Naive thymus-derived CD8-positive, alpha-beta T cell (primary cell): ENCODE measurements at regions not wholly inside any gene's neighbourhood (a gene's known extent, or its start where the extent isn't known, plus 50 kb on each side); places are given as distances from the start of the nearest gene placed in this dataset.
"Not testable (repeated sequence)": the region's sequence is repeated elsewhere in the genome, so short reads cannot be mapped to it uniquely, and the experiment has no call there.

Source experiments
- ATAC-seq, 2 donors: fragments of 150-1000 bp; cut with Tn5 transposase in 1 of 2; sonication (Bioruptor Pico), chemical (Tn5 transposase) in 1 of 2; 1 replicate in 1 of 2; 2 replicates in 1 of 2; pipeline ENCODE4 v1.10.0; 2021; ENCODE audit warnings: mild to moderate bottlenecking in 2 of 2, moderate library complexity in 2 of 2
- POLR2A ChIA-PET: fragments of 350-600 bp; sonication (Branson Sonifier 250); formaldehyde crosslinking; loops from one replicate; lab custom pipeline; 2021; ENCODE audit warnings: antibody characterized with exemption; lab: Charles Lee
- DNase-seq, 10 donors: peaks; one replicate each; pipeline versions ENCODE4 v3.0.0 to v3.0.0-alpha.2; 2020 to 2022
- H3K27ac Mint-ChIP-seq, 10 donors: one replicate each; pipeline ENCODE4 v1.8.0; 2020 to 2022; ENCODE audit warnings: mild to moderate bottlenecking in 10 of 10, mixed read lengths in 10 of 10, moderate library complexity in 4 of 10, inconsistent platforms in 1 of 10
- H3K27me3 Mint-ChIP-seq, 5 donors: one replicate each; pipeline ENCODE4 v1.8.0; 2021 to 2022; ENCODE audit warnings: mixed read lengths in 5 of 5
- H3K36me3 Mint-ChIP-seq, 3 donors: one replicate each; pipeline ENCODE4 v1.8.0; 2020 to 2022; ENCODE audit warnings: mixed read lengths in 3 of 3, mild to moderate bottlenecking in 2 of 3, inconsistent platforms in 1 of 3
- H3K4me1 Mint-ChIP-seq, 4 donors: one replicate each; pipeline ENCODE4 v1.8.0; 2021 to 2022; ENCODE audit warnings: mixed read lengths in 4 of 4
- H3K4me3 Mint-ChIP-seq, 10 donors: one replicate each; pipeline ENCODE4 v1.8.0; 2020 to 2022; ENCODE audit warnings: mild to moderate bottlenecking in 10 of 10, mixed read lengths in 10 of 10, moderate library complexity in 6 of 10, inconsistent platforms in 1 of 10
- H3K9me3 Mint-ChIP-seq, 9 donors: one replicate each; pipeline ENCODE4 v1.8.0; 2020 to 2022; ENCODE audit warnings: mixed read lengths in 9 of 9, mild to moderate bottlenecking in 3 of 9, inconsistent platforms in 1 of 9, moderate library complexity in 1 of 9

- no peak for DNase-seq
- no peak overlapping the region for H3K27ac Mint-ChIP-seq
- peaks cover 0 to 7% (median 2%) of the 10 kb centered on the region in 9 donors for H3K9me3 Mint-ChIP-seq
- H3K4me3 Mint-ChIP-seq = no peak overlapping the region
- H3K4me1 Mint-ChIP-seq = peaks cover 0 to 1% (median 0%) of the 10 kb centered on the region in 4 donors
- POLR2A ChIA-PET = no interaction called here
- H3K27me3 Mint-ChIP-seq = no peaks in the 10 kb centered on the region
- no peak for ATAC-seq
- no peaks in the 10 kb centered on the region for H3K36me3 Mint-ChIP-seq
These were observed 386.5 kb upstream of the ANKRD30A start for GRCh38 chr10:36738738-36739431.

GRCh38 chr10:36736311-36736710, 389.1 kb upstream of the ANKRD30A start:
- peaks cover 0 to 1% (median 0%) of the 10 kb centered on the region in 4 donors for H3K4me1 Mint-ChIP-seq
- POLR2A ChIA-PET = no interaction called here
- no peak overlapping the region for H3K4me3 Mint-ChIP-seq
- ATAC-seq (no peak), DNase-seq (no peak)
- H3K9me3 Mint-ChIP-seq = peaks cover 0 to 19% (median 6%) of the 10 kb centered on the region in 9 donors
- no peak overlapping the region for H3K27ac Mint-ChIP-seq
- no peaks in the 10 kb centered on the region for H3K27me3 Mint-ChIP-seq
- H3K36me3 Mint-ChIP-seq = peaks cover 0 to 2% (median 0%) of the 10 kb centered on the region in 3 donors

DNA sequence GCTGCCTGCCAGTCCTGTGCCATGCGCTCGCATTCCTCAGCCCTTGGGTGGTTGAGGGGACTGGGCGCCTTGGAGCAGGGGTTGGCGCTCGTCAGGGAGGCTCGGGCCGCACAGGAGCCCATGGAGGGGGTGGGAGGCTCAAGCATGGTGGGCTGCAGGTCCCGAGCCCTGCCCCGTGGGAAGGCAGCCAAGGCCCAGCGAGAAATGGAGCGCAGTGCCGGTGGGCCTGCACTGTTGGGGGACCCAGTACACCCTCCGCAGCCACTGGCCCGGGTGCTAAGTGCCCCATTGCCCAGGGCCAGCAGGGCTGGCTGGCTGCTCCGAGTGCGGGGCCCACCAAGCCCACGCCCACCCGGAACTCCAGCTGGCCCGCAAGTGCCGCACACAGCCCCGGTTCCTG, 390.8 kb upstream of the ANKRD30A start:
- H3K36me3 Mint-ChIP-seq, DNase-seq, H3K4me3 Mint-ChIP-seq, ATAC-seq, H3K27ac Mint-ChIP-seq, H3K27me3 Mint-ChIP-seq, H3K4me1 Mint-ChIP-seq, POLR2A ChIA-PET: not testable (repeated sequence)
- H3K9me3 Mint-ChIP-seq = peaks cover 0 to 19% (median 11%) of the 10 kb centered on the region in 9 donors

DNA sequence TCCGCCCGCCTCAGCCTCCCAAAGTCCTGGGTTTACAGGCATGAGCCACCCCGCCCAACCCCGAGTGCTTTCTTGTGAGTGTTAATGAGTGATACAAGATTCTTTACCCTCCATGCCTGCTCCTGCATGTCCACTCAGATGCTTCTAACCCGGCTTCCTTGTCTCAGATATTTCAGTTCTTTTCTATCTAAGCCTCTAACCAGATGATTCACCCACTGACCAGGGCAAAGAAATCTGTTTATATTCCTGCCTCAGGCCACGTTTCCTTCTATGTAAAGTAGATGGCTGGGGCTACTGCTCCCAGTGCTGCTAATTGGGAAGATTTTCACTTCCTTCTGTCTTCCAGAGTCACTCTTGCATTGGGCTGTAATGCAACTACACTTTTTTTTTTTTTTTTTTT, 395.1 kb upstream of the ANKRD30A start:
- H3K9me3 Mint-ChIP-seq = peaks cover 2 to 19% (median 8%) of the 10 kb centered on the region in 9 donors
- POLR2A ChIA-PET = no interaction called here
- no peaks in the 10 kb centered on the region for H3K4me1 Mint-ChIP-seq
- ATAC-seq (no peak), DNase-seq (no peak)
- no peak overlapping the region for H3K27ac Mint-ChIP-seq
- H3K36me3 Mint-ChIP-seq = peaks cover 0 to 7% (median 0%) of the 10 kb centered on the region in 3 donors
- no peak overlapping the region for H3K4me3 Mint-ChIP-seq
- H3K27me3 Mint-ChIP-seq = no peaks in the 10 kb centered on the region

- Mint-ChIP-seq H3K4me3 (no peak overlapping the region), H3K9me3 (peaks cover 4 to 16% (median 7%) of the 10 kb centered on the region in 9 donors), H3K4me1 (no peaks in the 10 kb centered on the region), H3K27ac (no peak overlapping the region), H3K36me3 (peaks cover 0 to 7% (median 0%) of the 10 kb centered on the region in 3 donors), H3K27me3 (no peaks in the 10 kb centered on the region)
- DNase-seq (no peak), ATAC-seq (no peak)
- POLR2A ChIA-PET = no interaction called here
These were observed 396.8 kb upstream of the ANKRD30A start for GRCh38 chr10:36728626-36729025.

DNA sequence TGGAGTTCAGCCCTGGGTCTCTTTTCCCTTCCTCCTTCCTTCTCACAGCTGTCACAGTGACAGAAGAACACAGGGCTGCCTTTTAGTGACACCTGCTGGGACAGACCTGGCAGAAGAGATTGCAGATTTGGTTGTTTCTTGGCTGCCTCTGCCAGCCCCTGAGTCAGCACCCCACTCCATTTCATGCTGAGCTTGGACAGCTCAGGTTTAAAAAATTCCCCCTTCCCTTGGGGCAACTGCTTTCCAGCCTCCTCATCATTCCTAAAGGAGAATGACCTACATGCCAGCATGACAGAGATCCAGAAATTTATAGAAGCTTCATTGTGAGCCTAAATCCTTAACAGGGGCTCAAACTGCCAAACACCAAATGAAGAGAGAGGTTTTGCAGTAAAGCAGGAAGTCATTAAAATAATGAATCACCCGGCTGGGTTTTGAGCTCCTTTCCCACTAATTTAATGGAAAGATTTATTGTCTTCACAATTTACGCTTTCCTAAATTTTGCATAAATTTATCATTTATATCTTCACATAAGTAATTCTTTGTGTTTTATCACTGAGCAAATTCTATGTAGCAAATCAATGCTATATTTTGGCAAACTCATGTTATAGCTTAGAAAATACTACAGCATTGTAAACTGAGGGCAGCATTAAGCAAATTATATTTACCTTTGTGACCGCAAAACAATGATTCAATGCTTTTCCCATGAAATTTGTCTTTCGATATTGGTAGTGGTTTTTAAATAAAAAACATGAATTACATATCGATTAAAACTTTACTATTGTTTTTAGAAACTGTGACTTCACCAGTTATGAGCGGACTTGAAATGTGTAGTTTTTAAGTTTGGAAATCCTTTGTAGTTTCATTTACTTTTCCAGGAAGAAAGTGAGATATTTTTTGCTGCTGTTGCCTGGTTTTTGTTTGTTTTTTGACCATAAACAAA, 399.5 kb upstream of the ANKRD30A start:
- peaks cover 0 to 6% (median 5%) of the 10 kb centered on the region in 9 donors for H3K9me3 Mint-ChIP-seq
- H3K27me3 Mint-ChIP-seq = no peaks in the 10 kb centered on the region
- ATAC-seq = no peak
- peaks cover 0 to under 1% (median 0%) of the 10 kb centered on the region in 3 donors for H3K36me3 Mint-ChIP-seq
- H3K4me3 Mint-ChIP-seq = no peak overlapping the region
- no peaks in the 10 kb centered on the region for H3K4me1 Mint-ChIP-seq
- POLR2A ChIA-PET = no interaction called here
- no peak overlapping the region for H3K27ac Mint-ChIP-seq
- DNase-seq = no peak

DNA sequence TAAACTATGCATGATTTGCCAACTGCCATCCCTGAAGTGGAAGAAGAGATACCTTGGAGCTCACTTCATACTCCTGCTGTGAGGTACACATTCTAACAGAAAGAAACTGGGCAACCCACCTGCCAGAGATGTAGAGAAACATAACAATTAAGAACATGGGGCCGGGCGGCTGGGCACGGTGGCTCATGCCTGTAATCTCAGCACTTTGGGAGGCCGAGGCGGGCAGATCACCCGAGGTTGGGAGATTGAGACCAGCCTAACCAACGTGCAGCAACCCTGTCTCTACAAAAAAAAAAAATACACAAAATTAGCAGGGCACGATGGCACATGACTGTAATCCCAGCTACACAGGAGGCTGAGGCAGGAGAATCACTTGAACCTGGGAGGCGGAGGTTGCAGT, 402.6 kb upstream of the ANKRD30A start:
- Mint-ChIP-seq H3K27ac (no peak overlapping the region), H3K4me3 (no peak overlapping the region), H3K36me3 (no peaks in the 10 kb centered on the region), H3K9me3 (peaks cover 0 to 14% (median 6%) of the 10 kb centered on the region in 9 donors), H3K27me3 (no peaks in the 10 kb centered on the region), H3K4me1 (no peaks in the 10 kb centered on the region)
- ATAC-seq = no peak
- DNase-seq = no peak
- POLR2A ChIA-PET = no interaction called here

- ATAC-seq = no peak
- no peaks in the 10 kb centered on the region for H3K36me3 Mint-ChIP-seq
- POLR2A ChIA-PET = no interaction called here
- H3K4me1 Mint-ChIP-seq = no peaks in the 10 kb centered on the region
- H3K27ac Mint-ChIP-seq = no peak overlapping the region
- H3K9me3 Mint-ChIP-seq = peaks cover 0 to 18% (median 9%) of the 10 kb centered on the region in 9 donors
- no peak for DNase-seq
- no peaks in the 10 kb centered on the region for H3K27me3 Mint-ChIP-seq
- H3K4me3 Mint-ChIP-seq = no peak overlapping the region
These were observed 403.5 kb upstream of the ANKRD30A start for GRCh38 chr10:36721871-36722270.

DNA sequence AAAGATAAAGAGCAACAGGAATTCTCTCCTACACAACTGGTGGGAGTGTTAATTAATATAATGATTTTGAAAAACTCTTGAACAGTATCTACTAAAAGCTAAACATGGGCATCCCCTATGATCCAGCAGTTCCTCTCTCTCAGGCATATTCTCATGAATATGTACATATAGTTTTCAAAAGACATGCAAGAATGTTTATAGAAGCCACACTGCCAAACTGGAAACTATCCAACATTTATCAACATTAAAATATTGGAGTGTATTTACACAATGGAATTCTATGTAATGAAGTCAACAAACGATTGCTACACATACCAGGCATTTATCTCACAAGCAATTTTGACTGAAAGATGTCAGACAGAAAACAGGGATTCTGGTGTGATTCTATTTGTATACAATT, 404.5 kb upstream of the ANKRD30A start:
- H3K27ac Mint-ChIP-seq = no peak overlapping the region
- DNase-seq (no peak), ATAC-seq (no peak)
- no peak overlapping the region for H3K4me3 Mint-ChIP-seq
- POLR2A ChIA-PET = no interaction called here
- no peaks in the 10 kb centered on the region for H3K36me3 Mint-ChIP-seq
- H3K27me3 Mint-ChIP-seq = no peaks in the 10 kb centered on the region
- no peaks in the 10 kb centered on the region for H3K4me1 Mint-ChIP-seq
- H3K9me3 Mint-ChIP-seq = peaks cover 0 to 20% (median 10%) of the 10 kb centered on the region in 9 donors

DNA sequence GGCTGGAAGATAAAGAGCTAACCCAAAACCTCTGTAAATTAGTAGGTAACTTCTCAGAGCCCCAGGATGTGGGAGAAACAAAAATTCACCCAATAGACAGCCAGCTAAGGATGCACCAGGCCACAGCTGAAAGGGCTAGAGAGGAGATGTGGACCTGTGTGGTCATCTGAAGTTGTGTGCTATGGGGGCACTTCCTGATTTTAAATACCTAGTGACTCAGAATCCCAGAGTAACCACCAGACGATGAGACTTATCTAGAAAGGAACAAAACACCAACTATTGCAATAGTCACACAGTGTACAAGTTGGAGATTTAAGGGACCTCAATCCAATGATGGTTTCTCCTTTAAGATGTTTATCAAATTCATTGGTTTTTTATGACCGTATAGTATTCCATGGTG, 408.3 kb upstream of the ANKRD30A start:
- POLR2A ChIA-PET = no interaction called here
- peaks cover 0 to 21% (median 9%) of the 10 kb centered on the region in 9 donors for H3K9me3 Mint-ChIP-seq
- no peak overlapping the region for H3K4me3 Mint-ChIP-seq
- ATAC-seq = no peak
- H3K36me3 Mint-ChIP-seq = no peaks in the 10 kb centered on the region
- no peak overlapping the region for H3K27ac Mint-ChIP-seq
- H3K27me3 Mint-ChIP-seq = no peaks in the 10 kb centered on the region
- no peak for DNase-seq
- H3K4me1 Mint-ChIP-seq = no peaks in the 10 kb centered on the region

DNA sequence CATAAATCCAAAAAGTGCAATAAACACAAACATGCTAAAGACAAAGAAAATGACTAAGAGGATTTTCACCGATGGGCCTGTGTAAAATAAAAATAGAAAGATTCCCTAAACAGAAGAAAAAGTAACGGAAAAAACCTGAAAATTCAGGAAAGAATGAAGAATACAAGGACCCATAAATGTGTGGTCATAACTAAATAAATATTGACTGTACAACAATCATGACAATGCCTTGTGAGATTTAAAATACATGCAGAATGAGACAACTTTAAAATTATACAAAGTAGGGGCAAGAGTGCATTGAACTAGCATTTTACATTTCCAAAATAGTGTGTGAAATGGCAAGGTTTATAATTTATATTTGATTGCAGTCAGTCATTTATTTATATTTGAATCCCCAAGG, 409.1 kb upstream of the ANKRD30A start:
- ATAC-seq (no peak), DNase-seq (no peak)
- no peaks in the 10 kb centered on the region for H3K36me3 Mint-ChIP-seq
- H3K27me3 Mint-ChIP-seq = no peaks in the 10 kb centered on the region
- H3K4me3 Mint-ChIP-seq = no peak overlapping the region
- no peak overlapping the region for H3K27ac Mint-ChIP-seq
- H3K9me3 Mint-ChIP-seq = peaks cover 0 to 21% (median 9%) of the 10 kb centered on the region in 9 donors
- H3K4me1 Mint-ChIP-seq = no peaks in the 10 kb centered on the region
- POLR2A ChIA-PET = no interaction called here

GRCh38 chr10:36712695-36713094, 412.7 kb upstream of the ANKRD30A start:
- no peak overlapping the region for H3K4me3 Mint-ChIP-seq
- ATAC-seq (no peak), DNase-seq (no peak)
- POLR2A ChIA-PET = no interaction called here
- no peaks in the 10 kb centered on the region for H3K4me1 Mint-ChIP-seq
- peaks cover 0 to 18% (median 4%) of the 10 kb centered on the region in 9 donors for H3K9me3 Mint-ChIP-seq
- H3K27ac Mint-ChIP-seq = no peak overlapping the region
- H3K36me3 Mint-ChIP-seq = no peaks in the 10 kb centered on the region
- H3K27me3 Mint-ChIP-seq = no peaks in the 10 kb centered on the region

- H3K4me1 Mint-ChIP-seq = no peaks in the 10 kb centered on the region
- no peaks in the 10 kb centered on the region for H3K27me3 Mint-ChIP-seq
- ATAC-seq (no peak), DNase-seq (no peak)
- H3K36me3 Mint-ChIP-seq = no peaks in the 10 kb centered on the region
- no peak overlapping the region for H3K27ac Mint-ChIP-seq
- H3K4me3 Mint-ChIP-seq = no peak overlapping the region
- POLR2A ChIA-PET = no interaction called here
- peaks cover 0 to 18% (median 2%) of the 10 kb centered on the region in 9 donors for H3K9me3 Mint-ChIP-seq
These were observed 414.0 kb upstream of the ANKRD30A start for GRCh38 chr10:36711361-36711760.
